ENCODE measurements at regions not wholly inside any gene's neighbourhood (a gene's known extent, or its start where the extent isn't known, plus 50 kb on each side); places are given as distances from the start of the nearest gene placed in this dataset.

DNA sequence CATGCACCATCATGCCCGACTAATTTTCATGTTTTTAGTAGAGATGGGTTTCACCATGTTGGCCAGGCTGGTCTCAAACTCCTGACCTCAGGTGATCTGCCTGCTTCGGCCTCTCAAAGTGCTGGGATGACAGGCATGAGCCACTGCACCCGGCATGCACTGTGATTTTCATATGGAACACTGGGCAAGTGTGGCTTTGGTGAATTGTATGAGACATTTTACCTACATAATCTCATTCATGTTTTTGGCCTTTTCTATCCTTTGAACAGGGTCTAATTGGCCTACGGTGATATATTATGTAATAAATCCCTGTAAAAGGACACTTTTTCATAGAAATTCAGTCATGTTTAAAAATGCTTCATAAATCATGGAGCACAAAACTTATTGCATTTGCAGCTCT, 128.7 kb upstream of the SEMA6A start:
- no peak for DNase-seq

DNA sequence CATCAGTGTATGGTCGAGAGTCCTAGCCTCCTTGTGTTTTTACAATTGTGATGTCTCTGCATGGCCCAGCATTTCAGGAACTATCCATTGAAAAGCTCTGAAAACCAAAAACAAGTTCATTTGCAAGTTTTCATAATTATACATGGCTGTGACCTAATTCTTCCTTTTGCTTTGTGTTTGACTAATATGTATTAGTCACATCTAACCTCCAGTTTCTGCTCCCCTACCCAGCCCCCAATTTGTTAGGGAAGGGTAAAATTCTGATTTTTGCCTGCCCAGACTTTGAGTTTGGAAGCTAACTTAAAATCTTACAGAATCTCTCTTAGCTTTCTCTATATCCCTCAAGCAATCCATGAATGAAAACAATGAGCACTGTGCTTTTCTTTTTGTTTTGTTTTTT, 128.2 kb upstream of the SEMA6A start:
- no peak for DNase-seq

DNA sequence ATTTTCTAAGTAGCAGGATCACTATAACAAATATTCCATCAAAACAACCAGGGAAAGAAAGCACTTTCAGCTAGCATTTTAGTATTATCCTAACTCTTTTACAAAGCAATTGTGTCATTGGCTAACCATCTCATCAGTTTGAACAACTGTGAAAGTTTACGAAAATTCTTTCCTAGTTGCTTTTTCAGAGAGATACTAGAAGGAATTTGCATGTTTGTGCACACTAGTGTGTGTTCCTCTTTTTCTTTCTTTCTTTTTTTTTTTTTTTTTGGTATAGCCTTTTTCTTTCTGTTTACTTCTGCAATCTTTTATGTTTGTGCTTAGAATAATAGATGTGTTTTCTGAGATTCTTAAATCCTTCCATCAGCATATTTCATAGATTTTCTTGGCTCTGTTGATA, 124.7 kb upstream of the SEMA6A start:
- DNase-seq: no peak

DNA sequence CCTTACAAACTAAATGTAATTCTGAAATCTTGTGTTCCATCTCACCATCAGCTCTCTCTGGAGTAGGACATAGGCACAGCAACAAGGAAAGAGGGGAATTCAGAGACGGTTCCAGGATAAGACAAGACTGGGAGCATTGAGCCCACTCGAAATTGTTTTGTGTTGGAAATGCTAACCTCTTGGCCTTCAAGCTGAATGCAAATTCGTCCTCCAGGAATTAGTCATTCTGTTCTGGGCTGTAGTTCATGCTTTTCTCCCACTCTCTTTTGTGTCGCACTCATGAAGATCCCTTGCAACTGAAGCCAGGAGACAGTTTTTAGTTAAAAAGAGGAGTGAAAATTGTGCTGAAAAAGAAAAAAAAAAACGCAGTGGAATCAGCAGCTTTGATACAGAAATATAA, 121.7 kb upstream of the SEMA6A start:
- DNase-seq: no peak

DNA sequence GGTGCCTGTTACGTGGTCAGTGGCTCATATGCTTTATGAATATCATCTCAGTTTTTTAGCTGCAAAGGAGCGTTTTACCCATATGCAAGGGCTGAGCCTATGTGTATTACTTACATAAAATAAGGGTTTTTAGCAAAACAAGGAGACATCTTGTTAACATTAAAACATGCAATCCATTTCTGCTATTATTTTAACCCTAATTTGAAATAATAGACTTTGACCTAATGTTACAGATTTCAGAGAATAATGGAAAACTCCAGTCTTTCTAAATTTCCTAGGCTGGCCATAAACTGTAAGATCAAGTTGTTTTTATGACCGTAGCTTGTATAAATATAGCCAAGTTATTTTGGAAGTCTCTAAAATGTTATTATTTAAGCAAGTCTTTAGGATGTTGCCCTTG, 121.1 kb upstream of the SEMA6A start:
- DNase-seq: no peak

DNA sequence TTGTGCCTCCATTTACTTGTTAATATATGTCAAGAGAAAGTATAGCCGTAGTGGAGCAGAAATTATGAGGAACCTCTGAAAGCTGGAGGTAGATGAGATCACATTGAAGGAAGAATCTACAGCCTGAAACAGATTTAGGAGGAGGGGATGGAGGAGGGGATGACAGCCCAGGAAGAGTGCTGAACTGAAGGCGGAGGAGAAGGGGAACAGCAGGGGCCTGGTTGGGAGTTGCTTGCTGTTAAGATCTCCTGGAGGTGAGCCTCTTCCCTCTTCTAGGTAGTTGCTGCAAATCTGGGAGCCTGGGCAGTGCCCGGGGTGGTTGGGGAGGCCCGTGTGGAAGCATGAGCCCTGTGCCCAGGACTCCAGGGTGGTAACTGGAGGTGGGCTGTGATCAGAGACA, 111.8 kb upstream of the SEMA6A start:
- no peak for DNase-seq

DNA sequence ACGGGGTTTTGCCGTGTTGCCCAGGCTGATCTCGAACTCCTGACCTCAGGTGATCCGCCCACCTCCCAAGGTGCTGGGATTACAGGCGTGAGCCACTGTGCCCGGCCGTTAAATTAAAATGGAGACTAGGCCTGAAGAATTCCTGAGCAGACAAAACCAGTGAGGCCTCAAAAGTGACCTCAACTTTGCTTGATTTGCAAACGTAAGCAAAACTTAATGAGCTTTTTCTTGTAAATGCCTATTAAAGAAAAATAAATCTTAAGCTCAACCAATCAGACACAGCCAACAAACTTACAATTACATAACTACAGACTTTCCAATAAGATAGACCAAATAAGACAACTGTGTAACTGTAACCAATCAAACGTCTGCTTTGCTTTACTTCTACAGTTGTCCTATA, 111.3 kb upstream of the SEMA6A start:
- DNase-seq: no peak

DNA sequence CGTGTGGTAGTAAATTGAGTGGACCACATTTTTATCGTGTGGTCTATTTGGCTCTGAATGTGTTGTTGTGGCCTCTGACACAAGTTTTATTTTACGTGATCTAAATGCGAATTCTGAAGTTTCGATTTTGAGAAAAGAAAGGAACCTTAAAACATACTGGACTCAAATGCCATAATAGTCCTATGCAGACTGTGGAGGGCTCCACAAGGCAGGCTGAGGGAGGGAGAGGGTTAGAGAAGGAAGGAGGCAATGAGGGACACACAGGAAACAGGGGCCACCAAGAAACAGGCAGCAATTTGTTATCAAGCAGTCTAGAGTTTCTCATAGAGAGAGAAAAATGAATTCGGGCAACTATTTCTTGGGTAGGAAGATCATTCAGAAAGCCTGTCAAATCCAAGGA, 110.4 kb upstream of the SEMA6A start:
- DNase-seq: no peak

DNA sequence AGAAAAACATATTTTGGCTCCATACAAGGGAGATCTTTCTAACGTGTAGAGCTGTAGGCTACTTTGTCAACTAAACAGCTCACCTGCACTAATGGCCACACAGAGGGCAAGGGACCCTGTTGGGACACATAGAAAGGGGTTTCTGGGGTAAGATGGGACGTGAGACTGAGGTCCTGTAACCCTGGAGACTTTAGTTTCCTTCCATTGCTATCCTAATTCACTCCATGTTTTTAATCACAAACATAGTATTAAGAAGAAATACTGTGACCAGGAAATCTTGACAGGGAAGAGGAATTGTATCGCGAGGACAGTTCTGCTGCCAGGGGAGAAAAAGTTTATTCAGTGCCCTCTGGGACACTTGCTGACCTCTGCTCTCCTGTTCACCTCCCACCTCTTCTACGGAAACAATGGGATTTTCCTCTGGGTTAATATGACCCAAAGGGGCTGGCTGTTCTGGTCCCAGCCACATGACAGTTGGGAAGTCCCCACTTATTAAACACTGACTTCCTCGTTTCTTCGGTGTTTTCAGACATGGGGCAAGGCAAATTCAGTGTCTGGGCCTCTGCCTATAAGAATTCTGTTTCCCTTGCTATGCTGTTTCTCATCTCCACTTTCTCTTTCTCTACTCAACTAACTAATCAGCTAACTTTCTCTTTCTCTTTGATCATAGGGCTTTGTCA, 106.9 kb upstream of the SEMA6A start:
- DNase-seq: no peak

DNA sequence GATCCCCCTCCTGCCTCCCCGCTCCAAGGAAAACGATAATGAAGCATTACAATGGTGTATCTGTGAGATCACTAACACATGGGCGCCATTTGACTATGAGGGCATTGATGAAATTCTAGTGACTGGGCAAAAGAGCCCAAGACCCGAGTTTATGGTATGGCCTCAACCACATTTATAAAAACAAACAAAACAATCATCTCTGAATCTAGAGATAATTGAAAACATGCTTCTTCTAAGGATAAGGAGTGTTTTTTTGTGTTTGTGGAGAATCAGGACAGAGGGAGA, 100.9 kb upstream of the SEMA6A start:
- DNase-seq: no peak

DNA sequence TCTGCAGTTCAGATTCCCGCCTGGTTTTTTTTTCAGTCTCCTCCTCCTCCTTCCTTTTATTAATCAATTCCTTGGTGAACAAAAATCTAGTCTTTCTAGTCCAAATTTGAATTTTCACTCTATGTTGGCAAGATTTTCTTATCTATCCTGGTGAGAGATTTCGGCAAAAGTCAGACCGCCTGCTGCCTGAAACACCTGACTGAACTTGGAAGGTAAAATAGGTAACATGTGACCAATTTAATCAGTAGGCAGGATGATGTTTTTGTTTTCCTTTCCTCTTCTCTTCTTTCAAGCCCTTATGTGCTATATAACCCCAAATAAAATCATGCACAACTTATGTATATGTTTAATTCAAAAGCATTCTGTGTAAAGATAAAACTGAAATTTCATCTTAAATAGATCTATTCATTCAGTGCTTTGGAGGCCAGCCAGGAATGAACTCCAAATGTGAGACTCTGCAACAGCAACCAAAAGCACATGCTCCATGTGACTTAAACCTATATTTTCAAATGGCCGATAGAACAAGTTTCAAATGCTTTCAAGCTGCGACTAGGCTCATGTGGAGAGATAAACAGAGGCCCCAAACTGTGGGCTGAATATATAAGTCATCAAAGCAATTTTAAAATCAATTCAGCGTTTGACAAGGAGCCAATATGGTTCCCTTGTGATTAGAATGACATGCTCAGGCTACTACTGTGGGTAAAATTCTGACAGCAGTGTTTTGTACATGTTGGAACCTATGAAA, 100.4 kb upstream of the SEMA6A start:
- no peak for DNase-seq

DNA sequence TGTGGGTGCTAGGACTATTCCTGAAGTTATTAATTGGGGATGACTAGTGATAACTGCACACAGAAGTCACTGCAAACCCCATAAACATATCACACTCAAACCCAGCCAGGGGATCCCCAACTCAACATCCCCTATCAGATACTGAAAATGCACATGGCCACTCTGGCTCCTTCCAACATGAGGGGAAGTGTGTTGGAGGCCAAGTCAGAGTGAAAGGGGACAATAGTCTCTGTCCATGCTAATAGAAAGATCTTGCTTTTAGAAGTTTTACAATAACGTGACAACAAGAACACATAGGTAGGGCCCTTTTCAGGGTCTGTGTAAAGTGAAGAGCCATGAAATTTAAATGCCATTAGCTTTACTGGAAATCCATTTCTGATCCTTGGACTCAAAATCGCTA, 98.8 kb upstream of the SEMA6A start:
- no peak for DNase-seq

DNA sequence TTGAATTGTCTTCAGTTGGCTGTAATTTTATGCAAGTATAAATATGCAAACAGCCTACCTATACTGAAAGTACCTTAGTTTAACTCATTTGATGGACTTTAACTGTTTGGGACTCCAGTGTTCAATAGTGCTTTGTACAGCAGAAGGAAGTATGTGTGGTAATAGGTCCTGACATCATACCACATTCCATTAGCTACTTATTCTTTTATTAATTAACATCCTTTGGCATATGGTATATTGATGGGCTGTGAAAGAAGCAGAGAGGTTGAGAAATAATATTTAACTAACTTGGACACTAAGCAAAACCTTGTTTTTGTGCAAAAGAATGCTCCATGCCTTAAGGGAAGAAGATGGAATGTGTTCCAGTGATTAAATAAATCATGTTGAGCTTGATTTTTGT, 97.6 kb upstream of the SEMA6A start:
- DNase-seq: no peak

DNA sequence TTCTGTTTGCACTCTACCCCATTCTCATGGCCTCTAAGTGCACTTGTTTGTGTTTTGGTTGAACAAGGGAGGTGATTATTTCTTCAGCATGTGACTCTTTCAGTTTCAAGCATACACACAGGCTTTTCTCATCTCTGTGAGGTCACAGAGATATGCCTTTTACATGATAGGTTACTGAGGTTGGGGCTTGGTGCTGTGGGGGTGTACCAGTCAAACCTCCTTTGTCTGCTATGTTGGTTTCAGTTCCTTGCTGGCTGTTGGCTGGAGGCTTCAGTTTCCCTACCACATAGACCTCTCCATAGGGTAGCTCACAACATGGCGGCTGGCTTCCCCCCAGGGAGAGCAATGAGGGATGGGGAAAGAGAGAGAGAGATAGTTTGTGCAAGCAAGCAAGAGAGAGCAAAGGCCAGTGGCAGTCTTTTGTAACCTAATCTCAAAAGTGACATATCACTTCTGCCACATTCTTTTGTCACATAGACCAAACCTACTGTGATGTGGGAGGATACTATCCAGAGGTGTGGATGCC, 96.7 kb upstream of the SEMA6A start:
- no peak for DNase-seq

DNA sequence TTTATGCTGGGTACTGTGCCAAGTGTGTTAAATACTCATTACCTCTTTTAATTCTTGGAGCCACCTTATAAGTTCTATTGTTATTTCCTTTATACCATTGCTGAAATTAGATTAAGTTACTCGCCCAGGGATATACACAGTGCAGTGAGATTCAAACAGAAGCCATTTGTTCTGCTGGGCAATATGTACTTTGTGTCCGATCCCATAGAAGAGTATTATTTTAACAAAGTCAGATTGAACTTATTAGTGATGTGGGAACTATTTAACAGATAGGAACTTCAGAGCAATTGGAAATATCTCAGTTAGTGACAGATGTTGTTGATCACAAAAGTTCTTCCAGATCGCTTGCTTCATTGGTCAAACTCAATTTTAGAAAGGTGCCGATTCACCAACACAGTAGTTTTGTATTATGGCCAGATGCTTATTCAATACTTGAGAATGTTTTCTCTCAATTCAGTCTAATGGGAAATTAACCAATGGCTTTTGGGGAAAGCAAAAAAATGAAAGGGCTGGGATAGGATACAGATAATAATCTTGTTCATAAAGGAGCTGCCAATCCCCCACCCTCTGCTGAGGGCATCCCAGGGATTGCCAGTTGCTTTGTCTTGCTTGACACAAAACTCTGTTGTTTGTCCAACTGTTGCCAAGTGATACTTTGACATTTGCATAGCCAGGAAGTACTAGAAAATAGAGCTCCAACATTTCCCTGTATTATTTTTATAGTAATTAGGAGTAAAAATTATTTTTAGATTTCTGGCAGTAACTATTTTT, 94.8 kb upstream of the SEMA6A start:
- DNase-seq: no peak

DNA sequence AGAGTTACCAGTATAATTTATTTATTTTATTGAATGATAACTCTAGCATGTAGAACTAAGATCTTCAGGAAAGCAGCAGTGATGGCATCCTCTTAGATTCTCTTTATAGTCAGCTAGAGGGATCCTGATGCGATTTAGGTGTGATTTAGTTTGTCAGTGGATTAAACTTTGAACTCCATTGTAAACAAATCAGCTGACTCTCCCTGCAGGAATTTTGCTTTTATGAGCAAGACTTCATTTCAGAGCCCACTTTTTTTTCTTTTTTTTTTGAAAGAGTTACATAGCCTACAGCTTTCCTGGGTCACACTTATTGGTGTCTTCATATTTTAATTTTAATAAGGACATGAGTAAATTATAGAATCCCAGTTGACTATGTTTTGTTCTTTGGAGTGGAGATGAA, 93.8 kb upstream of the SEMA6A start:
- DNase-seq: no peak

DNA sequence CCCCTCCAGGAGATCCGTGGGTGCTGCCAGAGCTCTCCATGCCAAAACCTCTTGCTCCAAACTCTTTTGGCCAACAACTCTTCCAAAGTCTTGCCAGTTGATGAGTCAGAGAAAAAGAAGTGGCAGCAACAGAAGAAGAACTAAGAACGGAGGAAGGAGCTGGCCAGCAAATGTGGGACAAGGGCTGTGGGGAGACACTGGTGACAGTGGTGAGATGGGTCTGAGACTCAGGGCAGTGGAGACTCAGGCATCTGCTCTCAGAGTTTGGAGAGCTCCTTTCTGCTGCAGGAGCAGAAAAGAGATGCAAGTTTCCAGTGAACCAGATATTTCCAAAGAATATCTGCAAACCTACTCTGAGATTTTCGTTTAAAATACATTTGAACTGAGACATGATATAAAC, 92.3 kb upstream of the SEMA6A start:
- no peak for DNase-seq

DNA sequence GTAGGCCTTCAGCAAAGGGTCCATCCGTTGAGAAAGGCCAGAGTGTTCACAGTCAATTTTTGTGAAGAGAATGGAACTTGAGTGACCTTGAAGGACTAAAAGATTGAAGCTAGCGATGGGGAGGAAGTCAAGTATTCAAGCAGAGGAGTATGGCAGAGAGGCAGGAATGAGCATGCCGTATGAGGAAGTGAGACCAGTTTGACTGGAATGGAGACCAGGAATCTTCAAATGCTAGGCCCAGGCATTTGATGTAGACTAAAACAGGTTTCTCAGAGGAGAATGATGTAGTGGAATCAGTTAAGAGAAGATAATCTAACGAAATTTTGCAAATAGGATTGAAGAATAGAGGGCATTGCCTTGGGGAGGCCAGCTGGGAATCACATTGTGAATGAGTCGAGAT, 90.4 kb upstream of the SEMA6A start:
- no peak for DNase-seq

DNA sequence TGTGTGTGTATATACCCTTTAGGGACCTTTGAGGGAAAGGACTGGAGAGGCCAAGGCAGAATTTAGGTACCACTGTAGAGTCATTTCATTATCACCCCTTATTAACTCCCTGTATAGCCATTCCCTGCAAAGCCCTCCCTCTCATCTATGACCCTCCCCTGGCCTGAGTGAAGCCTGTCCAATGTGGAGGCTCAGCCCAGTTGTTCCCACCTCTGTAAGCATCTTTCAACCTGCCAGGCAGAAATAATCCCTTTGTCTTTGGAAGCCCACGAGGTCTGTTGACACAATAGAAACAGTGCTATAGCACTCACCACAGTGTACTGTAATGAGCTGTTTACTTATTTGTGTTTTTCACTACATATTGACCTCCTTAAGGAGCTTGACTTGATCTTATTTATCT, 88.5 kb upstream of the SEMA6A start:
- DNase-seq: no peak

DNA sequence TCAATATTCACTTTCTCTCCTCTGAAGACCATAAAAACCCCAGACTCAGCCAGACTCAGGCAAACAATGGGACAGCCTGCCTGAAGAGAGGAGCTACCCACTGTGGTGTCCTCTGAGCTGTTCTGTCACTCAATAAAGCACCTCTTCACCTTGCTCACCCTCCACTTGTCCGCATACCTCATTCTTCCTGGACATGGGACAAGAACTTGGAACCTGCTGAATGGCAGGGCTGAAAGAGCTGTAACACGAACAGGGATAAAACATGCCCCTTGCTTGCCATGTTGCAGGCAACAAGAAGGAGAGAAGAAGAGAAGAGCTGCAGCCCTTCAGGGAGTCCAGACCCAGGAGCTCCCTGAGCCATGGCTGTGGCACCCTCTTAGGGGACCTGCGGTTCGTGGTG, 86.8 kb upstream of the SEMA6A start:
- DNase-seq: no peak

DNA sequence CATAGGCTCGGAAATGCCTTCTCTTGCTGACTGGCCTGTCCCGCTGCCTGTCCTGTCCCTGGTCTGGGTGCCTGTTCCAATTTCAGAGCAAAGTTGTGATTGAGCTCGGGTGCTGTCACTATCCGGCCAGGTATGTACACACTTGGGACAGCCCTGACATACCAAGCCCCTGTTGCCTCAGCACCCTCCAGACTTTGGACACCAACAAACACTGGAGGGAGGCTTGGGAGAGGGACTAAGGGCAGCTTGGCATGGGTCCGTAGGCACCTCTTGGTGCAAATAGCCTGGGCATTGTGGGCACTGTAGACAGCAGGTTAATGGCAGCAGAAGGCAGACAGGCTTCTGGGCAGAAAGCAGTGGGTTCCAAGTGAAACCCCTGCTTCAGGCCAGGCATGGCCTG, 86.3 kb upstream of the SEMA6A start:
- no peak for DNase-seq

DNA sequence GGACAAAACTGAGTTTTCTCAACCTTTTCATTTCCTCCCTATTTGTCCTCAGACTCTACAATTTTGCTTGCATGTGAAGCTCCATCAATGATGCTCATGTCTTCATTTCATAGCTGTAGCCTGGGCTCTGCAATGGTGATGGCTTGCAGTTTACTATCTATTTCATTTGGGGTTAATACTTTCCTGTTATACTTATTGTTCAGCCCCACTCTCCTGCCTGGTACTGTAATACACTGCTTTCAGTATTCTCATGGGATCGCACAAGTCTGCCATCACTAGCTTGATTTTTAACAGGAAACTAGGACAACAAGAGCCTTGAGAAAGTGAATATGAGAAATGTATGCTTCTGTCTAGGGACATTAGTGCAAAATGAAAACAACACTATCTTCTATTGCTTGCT, 84.2 kb upstream of the SEMA6A start:
- DNase-seq: no peak

DNA sequence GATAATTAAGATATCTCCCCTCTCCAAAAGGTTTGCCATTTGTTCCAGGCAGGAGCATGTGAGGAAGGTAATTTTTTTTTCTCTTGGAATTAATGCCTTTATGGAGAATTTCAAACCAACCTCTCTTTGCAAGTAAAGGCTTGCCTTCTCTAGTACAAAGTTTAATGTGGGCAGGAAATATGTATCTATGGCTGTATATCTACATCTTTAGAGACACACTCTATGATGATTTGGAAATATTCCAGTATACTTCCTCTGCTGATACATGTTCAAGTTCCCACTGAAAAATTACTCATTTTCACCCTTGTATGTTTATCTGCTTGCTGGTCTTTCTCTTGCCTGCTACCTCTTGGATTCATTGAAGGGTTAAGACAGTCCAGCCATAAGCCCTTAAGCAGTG, 83.5 kb upstream of the SEMA6A start:
- no peak for DNase-seq

DNA sequence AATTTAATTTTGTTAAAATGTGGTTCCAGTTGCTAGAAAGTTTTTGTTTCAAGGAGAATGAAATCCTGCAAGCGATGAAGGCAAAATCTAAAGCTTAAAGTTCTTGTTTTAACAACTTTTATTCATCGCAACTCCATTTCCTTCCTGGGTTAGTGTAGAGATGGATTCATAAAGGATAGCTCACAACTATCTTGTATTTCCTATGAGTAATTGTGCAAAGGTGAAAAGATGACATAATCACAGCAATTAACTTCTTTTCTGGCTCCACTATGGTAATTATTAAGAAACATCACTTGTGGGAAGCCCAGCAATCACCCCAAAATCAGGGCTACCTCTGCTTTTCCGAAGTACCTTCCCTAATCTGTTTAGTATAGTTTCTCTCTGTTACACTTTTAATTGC, 80.8 kb upstream of the SEMA6A start:
- no peak for DNase-seq
